HEK293T (cell line): ENCODE measurements at regions not wholly inside any gene's neighbourhood (a gene's known extent, or its start where the extent isn't known, plus 50 kb on each side); places are given as distances from the start of the nearest gene placed in this dataset.

Experiments used
- CTCF ChIA-PET: fragments of 350-600 bp; formaldehyde crosslinking; extraction: SDS; loops from one replicate; lab custom pipeline; 2021; ENCODE audit warnings: antibody characterized with exemption, inconsistent platforms; lab: Yijun Ruan, JAX
- POLR2A ChIA-PET: fragments of 350-600 bp; formaldehyde crosslinking; extraction: SDS; loops from one replicate; lab custom pipeline; 2020; ENCODE audit warnings: antibody characterized with exemption, inconsistent platforms; lab: Yijun Ruan, JAX
- DNase-seq: peaks from one replicate; pipeline ENCODE4 v3.0.0; 2012; ENCODE audit warnings: mixed read lengths; ENCODE audit errors: extremely low spot score
- ARNT ChIP-seq: fragments of 450-650 bp; IDR thresholded peaks from 2 replicates; pipeline ENCODE4 v1.6.1; 2017; ENCODE audit warnings: mild to moderate bottlenecking
- BHLHE40 ChIP-seq: fragments of 450-650 bp; IDR thresholded peaks from 2 replicates; pipeline ENCODE4 v1.6.1; 2016; ENCODE audit warnings: mild to moderate bottlenecking, moderate library complexity, borderline replicate concordance
- CTBP1 ChIP-seq: fragments of 450-650 bp; IDR thresholded peaks from 2 replicates; pipeline ENCODE4 v1.6.1; 2016; ENCODE audit warnings: borderline replicate concordance
- ELF4 ChIP-seq: fragments of 450-650 bp; IDR thresholded peaks from 2 replicates; pipeline ENCODE4 v1.6.1; 2017; ENCODE audit warnings: antibody characterized with exemption
- FOXA1 ChIP-seq: fragments of 450-650 bp; IDR thresholded peaks from 2 replicates; pipeline ENCODE4 v1.6.1; 2016; ENCODE audit warnings: mild to moderate bottlenecking
- FOXK2 ChIP-seq: fragments of 450-650 bp; IDR thresholded peaks from 2 replicates; pipeline ENCODE4 v1.6.1; 2016; ENCODE audit warnings: mild to moderate bottlenecking
- FOXM1 ChIP-seq: fragments of 450-650 bp; IDR thresholded peaks from 2 replicates; pipeline ENCODE4 v1.6.1; 2017; ENCODE audit warnings: mild to moderate bottlenecking, borderline replicate concordance
- HDGF ChIP-seq: fragments of 450-650 bp; IDR thresholded peaks from 2 replicates; pipeline ENCODE4 v1.6.1; 2017; ENCODE audit warnings: antibody characterized with exemption, borderline replicate concordance
- L3MBTL2 ChIP-seq: fragments of 450-650 bp; conservative IDR thresholded peaks from 2 replicates; pipeline ENCODE4 v1.6.1; 2016; ENCODE audit warnings: mild to moderate bottlenecking
- LEF1 ChIP-seq: fragments of 450-650 bp; IDR thresholded peaks from 2 replicates; pipeline ENCODE4 v1.6.1; 2017; ENCODE audit warnings: mild to moderate bottlenecking, borderline replicate concordance
- NFRKB ChIP-seq: fragments of 450-650 bp; IDR thresholded peaks from 2 replicates; pipeline ENCODE4 v1.6.1; 2016; ENCODE audit warnings: mild to moderate bottlenecking, moderate library complexity
- PKNOX1 ChIP-seq: fragments of 450-650 bp; IDR thresholded peaks from 2 replicates; pipeline ENCODE4 v1.6.1; 2016
- SP1 ChIP-seq: fragments of 450-650 bp; IDR thresholded peaks from 2 replicates; pipeline ENCODE4 v1.6.1; 2017
- SUZ12 ChIP-seq: fragments of 450-650 bp; IDR thresholded peaks from 2 replicates; pipeline ENCODE4 v1.6.1; 2016; ENCODE audit warnings: mild to moderate bottlenecking
- TARDBP ChIP-seq: fragments of 450-650 bp; IDR thresholded peaks from 2 replicates; pipeline ENCODE4 v1.6.1; 2016
- ZNF384 ChIP-seq: fragments of 450-650 bp; IDR thresholded peaks from 2 replicates; pipeline ENCODE4 v1.6.1; 2016

- DNase-seq = no peak
- CTCF ChIA-PET = interaction anchor here (0.7 kb wide), 1 partner anchor 163 kb away, joined by 3 read pairs; no protein-coding TSS in a partner anchor
- POLR2A ChIA-PET = no interaction called here
- no peak for TF ChIP-seq CTBP1
- no peak for TF ChIP-seq ZNF384
- no peak for TF ChIP-seq SP1
- TF ChIP-seq FOXA1 = no peak
- no peak for TF ChIP-seq TARDBP
- TF ChIP-seq L3MBTL2 = no peak
- no peak for TF ChIP-seq LEF1
- no peak for TF ChIP-seq SUZ12
- TF ChIP-seq ARNT = no peak
- no peak for TF ChIP-seq PKNOX1
- no peak for TF ChIP-seq NFRKB
- no peak for TF ChIP-seq ELF4
- no peak for TF ChIP-seq HDGF
- TF ChIP-seq FOXM1 = no peak
- TF ChIP-seq FOXK2 = no peak
Observed at GRCh38 chr13:73133531-73133930, 74.7 kb downstream of the KLF5 start.

- no peak for TF ChIP-seq CTBP1
- TF ChIP-seq FOXK2 = no peak
- TF ChIP-seq FOXA1 = no peak
- TF ChIP-seq ZNF384 = no peak
- no peak for TF ChIP-seq L3MBTL2
- TF ChIP-seq HDGF = no peak
- TF ChIP-seq FOXM1 = no peak
- TF ChIP-seq LEF1 = no peak
- no peak for TF ChIP-seq TARDBP
- no peak for TF ChIP-seq SUZ12
- TF ChIP-seq SP1 = no peak
- TF ChIP-seq BHLHE40 = no peak
- TF ChIP-seq PKNOX1 = no peak
- no peak for TF ChIP-seq ELF4
- ChIA-PET CTCF (no interaction called here), POLR2A (no interaction called here)
- no peak for DNase-seq
Observed at GRCh38 chr13:73131247-73131646, 72.4 kb downstream of the KLF5 start.

- ChIA-PET POLR2A (no interaction called here), CTCF (no interaction called here)
- TF ChIP-seq HDGF (no peak), BHLHE40 (no peak), FOXM1 (no peak), PKNOX1 (no peak)
- DNase-seq = no peak
Observed at GRCh38 chr13:73129023-73129422, 70.2 kb downstream of the KLF5 start.
